ENCODE measurements at regions not wholly inside any gene's neighbourhood (a gene's known extent, or its start where the extent isn't known, plus 50 kb on each side); places are given as distances from the start of the nearest gene placed in this dataset.

DNA sequence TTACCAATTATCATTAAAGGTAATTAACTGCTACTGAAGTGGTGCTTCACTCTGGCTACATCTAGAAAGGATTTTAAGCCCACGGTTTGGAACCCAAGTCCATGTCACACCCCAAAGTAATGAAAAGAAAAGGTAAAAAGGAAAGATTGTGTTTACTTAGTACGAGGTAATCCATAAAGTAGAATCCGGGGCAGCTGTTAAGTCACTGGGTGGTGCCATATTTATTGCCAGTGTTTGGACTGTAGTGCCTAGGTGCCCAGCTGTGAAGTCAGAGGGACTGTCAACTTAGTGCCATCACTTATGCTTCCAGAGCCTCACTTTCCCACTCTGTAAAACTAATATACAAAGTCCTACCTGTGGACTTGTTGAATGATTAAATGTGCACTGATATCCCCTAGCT, 52.2 kb upstream of the GRHL3 start:
- TF ChIP-seq CTCF (IDR thresholded peaks at IDR 0.05): no peak
- TF ChIP-seq EP300 (IDR thresholded peaks at IDR 0.05): no peak

All from stomach (tissue), 4 donors.